Activated CD4-positive, alpha-beta T cell treated with anti-CD3 and anti-CD28 coated beads for 24 hours (primary cell): ENCODE measurements at regions not wholly inside any gene's neighbourhood (a gene's known extent, or its start where the extent isn't known, plus 50 kb on each side); places are given as distances from the start of the nearest gene placed in this dataset.

ENCODE experiments used
- DNase-seq, 2 donors: peaks; one replicate each; pipeline ENCODE4 v3.0.0-alpha.2; 2020; ENCODE audit warnings: low read depth in 2 of 2

DNA sequence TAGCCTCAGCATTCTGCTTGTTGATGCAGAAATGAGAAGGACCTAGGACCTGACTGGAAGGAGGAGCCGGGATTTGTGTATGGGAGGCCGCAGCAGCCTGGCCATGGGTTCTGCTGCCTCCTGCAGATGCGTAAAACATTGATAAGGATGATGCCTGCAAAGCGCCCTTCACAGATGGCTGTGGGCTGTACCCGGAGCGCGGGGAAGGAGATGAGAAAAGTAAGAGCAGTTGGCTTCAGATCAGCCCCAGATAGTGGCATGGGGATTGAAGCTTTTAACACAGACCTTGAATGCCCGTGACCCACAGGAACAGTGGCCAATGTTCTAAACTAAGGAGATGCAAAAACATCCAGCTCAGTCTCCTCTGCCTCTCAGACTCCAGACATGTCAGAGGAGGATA is 136.4 kb upstream of the KCNG1 start:
- DNase-seq, result no peak

DNA sequence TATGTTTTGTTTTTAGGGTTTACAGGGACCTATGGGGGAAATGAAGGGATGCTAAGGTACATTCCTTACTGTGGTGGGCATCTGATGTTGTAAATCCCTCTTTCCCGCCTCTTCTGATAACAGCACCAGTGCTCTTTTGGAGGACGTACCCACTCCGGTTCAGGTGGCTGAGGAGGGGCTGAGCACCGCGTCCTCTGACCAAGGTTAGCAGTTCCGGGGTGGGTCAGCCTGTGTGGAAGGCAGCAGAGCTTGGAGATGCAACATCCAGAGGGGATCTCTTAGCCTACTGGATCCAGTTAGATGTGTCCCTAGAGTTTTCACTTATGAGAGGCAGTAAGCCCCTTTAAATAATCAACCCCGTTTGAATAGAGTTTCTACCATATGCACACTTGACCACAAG is 135.3 kb upstream of the KCNG1 start:
- DNase-seq, result no peak

DNA sequence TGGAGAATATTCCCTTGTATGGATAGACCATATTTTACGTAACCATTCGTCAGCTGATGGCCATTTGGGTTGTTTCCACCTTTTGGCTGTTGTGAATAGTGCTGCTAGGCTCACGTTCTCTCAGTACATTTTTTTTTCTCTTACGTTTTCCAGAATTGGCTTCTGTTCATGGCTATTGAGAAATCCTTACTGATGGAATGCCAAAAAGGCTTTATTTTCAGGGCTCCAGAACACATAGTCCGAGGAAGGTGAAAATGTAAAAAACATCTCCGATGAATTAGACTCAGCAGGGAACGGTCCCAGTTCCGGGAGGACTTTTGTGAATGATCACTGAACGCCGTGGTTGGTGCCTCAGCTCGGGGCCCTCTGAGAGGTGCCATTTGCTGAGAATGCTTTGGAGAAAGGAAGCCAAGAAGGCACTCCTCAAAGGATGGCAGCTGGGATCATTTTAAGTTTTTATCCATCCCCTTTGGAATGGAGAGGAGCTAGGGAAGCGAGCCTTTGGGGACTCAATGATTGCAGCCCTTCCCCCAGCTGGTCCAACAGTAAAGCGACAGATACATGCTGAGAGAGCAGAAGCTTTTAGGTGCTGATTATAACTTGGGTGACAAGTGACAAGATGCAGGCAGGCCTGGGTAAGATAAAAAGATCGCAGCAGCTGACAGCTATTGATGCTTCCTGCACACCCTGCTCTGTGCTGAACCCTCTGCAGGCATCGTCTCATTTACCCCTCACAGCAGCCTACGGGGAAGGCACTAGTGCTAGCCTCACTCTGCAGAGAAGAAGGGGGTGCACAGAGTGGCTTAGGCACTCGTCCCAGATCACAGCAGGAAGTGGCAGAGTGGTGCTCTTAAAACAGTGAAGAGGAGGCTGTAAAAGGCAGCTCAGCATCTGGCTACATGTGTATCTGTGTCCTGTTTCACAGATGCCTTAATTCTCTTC is 133.4 kb upstream of the KCNG1 start:
- DNase-seq, result no peak

DNA sequence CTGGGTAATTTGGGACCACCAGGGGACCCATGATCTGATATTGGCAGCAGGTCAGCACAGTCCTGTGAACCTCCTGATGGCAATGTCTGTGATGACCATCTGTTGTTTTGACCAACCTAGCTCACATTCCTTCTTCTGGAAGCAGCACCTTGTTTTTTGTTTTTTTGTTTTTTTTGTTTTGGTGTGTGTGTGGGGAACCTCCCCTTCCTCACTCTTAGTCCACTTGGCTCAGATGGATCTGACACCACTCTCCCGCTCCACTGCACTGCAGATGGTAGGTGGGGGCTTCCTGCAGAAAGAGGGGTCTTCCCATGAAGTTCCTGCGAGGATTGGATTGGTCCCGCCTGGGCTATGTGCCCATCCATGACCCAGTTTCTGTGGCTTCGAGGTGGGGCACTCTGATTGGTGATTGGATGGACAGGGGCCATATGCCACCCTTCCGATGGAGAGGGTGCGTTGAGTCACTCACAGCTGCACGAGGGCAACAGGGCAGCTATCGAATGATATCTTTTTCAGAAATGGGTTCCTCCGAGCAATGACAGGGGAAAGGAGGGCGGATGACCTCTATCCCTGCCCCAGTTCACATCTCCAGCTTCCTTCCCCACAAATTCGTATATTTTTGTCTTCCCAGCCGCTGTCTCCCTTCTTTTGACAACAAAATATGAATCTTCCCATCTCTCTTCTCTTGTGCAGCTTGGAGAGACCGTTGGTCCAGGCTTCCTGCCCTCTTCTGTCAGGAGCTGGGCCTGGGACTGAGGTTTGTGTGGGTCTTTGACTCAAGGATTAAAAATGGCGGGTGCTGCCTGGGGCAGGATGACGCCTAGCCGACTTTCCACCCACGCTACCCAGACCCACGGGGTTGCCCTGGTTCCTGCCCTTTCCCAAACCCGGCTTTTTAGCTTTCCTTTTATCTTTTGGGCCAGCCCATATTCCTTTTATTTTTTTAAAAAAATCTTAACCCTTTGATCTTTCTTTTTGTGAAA is 132.1 kb upstream of the KCNG1 start:
- no peak for DNase-seq

DNA sequence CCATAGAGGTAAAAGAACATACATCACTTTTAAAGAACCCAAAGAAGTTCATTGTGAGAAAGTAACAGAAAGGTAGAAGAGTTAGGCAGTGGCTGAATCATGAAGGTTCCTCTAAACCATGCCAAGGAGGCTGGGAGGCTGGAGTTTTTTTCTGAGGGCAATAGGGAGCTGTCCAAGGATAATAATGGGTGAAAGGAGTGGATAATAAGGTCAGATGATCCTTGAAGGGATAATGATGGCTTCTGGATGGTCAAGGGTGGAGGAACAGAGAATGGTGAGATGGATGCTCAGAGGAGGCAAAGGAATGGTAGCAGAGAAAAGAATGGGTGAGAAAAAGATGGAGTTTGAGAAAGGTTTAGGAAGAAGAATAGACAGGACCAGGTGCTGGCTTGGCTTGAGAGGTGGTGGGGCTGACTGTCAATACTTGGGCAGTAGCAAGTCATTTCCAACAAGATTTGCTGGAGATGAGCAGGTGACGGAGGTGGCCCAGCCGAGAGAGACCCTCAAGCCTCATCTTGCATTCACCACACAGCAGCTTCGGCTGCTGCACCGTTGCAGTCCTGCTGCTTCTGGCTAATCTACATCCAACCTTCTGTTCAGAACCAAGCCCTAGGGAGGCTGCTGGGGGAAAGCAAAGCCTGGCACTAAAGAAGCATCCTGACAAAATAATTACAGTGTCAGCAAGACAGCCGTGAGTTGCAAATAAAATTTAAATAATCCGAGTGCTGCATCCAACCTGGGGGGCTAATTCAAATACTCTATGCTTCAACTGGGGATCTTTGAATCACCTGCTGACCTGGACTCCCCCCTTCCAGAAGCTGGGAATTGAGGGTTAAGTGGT is 131.2 kb upstream of the KCNG1 start:
- no peak for DNase-seq

DNA sequence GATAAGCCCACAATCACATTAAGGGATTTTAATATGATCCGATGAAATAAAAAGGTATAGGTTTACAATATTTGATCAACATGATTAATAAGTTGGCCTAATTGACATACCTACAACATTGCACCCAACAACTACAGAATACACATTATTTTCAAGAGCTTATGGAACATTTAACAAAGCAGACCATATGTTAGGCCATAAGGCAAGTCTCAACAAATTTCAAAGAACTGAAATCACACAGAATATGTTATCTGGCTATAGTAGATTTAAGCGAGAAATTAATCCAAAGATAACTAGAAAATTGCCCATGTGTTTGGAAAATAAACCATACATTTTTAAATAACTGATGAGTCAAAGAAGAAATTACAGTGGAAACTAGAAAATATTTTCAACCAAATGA is 126.0 kb upstream of the KCNG1 start:
- no peak for DNase-seq

DNA sequence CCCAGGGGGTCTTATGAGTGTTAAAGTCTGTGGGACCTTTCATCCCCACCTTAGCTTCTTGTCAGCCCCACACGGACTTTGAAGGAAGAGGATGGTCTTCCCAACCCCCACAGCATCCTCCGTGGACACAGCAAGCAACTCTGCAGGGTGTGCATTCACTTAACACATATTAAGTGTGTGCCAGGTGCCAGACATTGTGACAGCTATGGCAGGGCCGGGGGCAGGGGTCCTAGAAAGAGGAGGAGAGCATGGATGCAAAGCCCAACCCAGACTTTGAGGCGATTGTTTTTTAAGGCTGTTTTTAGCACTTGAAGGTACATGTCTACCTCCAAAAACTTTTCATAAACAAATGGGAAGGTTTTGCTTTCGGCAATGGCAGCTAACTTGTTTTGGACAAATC is 121.6 kb upstream of the KCNG1 start:
- DNase-seq, result no peak

DNA sequence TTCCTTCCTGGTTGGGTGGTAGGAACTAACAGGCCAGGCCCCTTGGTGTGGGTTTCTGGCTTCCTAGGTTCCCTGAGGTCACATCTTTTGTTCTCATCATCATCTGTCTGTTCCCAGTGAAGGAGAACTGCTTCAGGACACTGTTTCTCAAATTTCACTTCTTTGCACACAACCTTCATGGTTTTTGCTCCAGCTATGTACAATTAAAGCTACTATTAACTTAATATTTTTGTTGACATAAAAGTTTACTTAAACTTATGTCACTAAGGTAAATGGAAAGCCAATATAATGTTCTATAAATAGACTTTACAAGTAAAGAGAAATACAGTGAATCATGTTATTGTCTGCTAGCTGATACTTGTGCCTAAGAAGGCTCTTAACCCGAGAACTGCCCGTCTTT is 120.7 kb upstream of the KCNG1 start:
- no peak for DNase-seq

DNA sequence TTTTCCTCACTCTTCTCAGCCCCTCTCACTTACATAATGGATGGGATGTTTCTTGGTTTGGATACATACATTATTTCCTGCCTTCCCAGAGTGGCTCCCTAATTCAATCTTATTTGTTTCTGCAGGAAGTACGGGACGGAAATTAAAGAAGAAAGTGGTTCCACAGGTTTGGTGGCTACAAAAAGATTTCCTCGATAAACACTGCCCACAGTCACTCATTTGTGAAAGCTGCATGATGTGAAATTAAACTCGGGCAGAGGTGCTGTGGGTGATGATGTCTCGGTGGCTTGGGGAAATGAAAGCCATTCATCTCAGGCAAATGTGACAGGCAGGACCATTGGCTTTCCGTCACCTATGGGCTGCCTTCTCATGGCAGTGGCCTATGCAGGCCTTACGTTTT is 119.5 kb upstream of the KCNG1 start:
- DNase-seq, result no peak

DNA sequence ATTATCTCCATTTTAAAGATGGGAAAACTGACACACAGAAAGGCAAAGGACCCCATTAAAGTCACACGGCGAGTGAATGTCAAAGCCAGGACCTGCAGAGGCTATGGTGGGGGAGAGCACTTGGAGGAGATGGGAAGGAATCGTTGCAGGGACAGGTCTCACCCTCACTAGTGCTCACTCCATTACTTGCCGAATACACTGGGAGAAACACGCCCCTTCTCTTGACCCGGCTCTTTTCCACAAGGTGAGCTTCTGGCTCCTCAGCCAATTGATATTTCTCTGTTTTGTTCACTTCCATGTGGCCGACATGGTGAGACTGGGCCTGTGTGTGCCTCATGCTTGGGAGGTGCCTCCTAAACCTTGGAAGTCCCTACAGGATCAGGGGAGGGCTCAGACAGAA is 117.8 kb upstream of the KCNG1 start:
- DNase-seq, result no peak

DNA sequence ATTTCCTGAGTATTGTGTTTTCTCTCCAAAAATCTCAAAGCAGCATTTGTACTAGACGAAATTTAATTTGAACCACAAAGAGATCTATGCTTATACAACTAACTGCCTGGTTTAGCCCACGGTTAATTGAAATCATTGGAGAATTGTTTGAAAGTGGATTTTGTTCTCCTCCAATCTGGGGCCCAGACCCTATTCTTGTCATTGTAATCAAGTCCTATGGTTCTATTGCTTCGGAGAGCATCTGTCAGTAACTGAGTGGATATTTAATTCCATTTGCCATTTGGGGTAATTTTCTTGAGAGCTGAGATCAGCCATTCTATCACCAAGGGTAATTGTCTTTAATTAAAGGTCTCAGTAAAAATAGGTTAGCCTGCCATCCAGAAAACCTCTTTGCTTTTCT is 117.0 kb upstream of the KCNG1 start:
- no peak for DNase-seq

DNA sequence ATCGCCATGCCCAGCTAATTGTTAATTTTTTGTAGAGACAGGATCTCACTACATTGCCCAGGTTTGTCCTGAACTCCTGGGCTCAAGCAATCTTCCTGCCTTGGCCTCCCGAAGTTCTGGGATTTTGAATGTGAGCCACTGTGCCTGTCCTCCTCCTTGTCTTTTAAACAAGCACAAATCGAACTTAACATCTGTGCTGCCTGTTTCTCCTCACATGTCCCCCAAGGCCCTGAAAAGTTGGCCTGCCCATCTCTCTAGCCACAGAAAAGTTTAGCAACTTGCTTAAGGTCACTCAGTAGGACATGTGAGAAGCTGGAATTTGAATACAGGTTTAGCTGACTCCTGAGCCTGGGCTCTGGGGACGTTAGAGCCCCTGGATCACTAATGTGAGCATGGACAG is 115.7 kb upstream of the KCNG1 start:
- no peak for DNase-seq

DNA sequence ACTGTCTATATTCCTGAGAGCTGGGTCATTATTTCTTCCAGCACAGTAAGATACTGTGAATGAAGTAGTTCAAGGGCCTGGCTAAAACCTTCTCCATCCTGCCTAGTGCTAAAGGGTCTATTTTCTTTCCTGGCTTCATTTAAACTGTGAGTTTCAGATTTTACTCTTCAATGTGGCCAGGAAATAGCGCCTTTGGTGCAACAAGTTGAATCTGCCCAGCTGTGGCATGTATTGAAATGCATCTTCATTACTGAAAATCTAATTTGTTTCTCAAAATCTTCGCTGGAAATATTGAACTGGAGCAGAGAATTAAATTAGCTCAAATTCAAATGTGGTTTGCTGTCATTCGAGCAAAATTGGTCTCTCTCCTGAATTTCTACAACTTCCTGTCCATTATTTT is 114.6 kb upstream of the KCNG1 start:
- no peak for DNase-seq

DNA sequence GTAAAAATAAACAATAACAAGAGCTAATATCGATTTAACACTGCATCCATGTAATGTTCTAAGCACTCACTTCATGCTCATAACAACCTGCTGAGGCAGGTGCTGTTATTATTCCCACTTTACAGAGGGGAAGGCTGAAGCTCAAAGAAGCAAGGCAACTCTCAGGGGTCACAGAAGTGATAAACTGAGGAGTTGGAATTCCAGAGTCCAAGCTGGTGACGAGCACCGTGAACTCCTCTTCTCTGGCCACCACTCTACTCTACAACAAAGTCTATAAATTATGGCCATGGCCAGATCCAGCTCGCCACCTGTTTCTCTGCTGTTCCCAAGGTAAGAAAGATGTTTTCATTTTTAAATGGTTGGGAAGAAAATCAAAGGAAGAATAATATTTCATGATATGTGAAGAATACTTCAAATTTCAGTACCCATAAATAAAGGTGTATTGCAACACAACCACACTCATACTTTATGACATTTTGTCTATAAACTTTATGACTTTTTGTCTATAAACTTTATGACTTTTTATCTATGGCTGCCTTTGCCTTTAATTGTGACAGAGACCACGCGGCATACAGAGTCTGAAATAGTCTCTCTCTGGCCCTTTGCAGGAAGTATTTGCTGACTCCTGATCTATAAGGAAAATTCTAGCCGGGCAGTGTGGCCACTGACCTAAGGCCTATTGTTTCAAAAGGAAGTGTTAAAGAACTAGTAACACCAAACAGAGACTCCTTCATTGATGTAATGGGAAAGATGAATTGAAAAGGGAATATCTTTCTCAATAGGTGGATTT is 113.2 kb upstream of the KCNG1 start:
- no peak for DNase-seq

DNA sequence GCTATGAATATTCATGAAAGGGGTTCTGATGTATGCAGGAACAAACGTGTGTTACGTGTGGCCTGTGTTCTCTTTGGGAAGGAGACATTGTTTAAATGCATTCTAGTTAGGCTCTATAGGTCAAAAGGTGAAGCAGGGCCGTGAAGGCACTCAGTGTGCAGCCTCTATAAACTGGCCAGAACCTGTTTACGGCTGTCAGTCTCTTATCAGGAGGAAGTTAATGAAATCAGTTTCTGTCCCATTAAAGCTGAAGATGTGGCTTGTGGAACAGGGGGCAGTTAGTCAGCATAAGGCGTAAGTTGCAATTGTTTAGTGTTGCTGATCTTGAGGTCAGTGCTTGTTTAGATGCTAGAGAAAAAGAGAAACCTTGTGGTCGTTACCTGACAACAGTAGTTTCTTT is 111.5 kb upstream of the KCNG1 start:
- no peak for DNase-seq

DNA sequence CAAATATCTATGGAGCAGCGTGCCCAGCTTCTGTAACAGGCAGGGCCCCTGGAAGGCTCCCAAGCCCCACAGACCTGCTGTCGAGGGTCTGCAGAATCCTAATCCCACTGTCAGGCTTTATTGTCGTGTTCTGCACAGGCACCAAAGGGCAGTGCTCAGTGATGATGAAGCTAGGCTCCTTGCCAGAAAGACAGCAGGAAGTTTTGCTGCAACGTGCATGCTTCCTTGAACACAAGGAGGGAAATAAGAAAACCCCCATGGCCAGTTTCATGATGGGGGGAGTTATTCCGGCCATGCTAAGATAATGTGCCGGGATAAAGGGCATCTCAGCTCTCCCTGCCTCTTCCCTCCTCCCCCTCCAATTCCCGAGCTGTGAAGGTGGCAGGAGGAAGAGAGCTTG is 109.4 kb upstream of the KCNG1 start:
- no peak for DNase-seq

DNA sequence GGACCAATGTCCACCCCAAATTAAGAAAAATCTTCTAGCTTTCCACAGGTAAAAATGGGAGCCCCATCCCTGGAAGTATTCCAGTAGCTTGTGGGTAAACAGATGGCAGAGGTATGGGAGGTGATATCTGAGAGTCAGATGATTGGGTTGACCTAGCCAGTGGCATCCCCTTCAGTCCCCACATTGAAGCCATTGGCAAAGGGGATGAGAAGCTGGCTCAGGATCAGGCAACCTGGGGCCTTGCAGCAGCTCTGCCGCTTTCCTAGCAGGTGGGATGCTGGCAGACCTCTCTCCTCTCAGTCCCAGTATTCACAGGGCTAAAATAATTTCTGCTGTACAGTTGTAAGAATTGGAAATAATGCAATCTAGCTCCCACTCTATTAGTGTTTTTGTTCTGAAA is 108.9 kb upstream of the KCNG1 start:
- no peak for DNase-seq

DNA sequence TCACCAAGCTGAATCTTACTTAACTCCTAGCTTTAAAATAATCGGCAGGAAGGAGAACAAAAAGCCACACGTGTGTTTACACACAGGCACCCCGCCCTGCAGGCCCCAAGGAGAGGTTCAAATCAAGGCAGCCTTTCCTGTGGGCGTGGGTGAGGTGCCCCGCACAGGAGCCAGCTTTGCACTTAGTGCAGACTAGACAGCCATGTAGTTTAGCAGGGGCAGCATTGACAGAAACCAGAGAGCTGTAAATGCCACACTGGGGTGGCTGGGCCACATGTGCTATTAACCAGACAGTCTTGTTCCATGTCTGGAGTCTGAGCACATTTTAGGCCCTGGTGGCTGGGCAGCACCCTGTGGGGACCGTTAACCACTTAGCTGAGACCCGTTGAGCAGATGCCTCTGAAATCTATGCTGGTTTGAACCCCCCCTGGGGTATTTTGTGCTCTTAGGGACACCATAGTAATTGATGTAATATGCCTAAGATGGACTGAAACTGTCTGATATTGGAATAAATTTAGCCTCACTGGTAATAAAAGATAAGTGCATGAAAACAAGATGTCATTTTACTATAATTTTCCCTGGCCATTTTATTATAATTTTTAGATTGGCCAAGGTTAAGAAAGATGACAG is 106.4 kb upstream of the KCNG1 start:
- no peak for DNase-seq

DNA sequence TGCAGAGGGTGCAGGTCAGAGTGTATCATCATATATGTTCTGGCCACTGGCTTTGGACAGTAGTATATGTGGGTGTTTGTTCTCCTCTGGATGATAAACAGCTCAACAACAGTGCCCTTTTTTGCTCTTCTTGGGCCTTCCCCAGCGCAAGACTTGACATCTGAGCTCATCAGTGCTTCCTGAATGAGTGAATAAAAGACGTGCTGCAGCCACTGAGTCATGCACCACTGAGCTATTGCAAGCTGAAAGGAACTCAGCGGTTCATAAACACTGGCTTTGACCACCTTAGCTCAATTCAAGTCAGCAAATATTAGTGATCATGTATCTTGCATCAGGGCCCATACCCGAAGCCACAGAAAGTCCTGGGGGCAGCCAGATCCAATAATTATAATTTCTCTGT is 105.3 kb upstream of the KCNG1 start:
- no peak for DNase-seq

DNA sequence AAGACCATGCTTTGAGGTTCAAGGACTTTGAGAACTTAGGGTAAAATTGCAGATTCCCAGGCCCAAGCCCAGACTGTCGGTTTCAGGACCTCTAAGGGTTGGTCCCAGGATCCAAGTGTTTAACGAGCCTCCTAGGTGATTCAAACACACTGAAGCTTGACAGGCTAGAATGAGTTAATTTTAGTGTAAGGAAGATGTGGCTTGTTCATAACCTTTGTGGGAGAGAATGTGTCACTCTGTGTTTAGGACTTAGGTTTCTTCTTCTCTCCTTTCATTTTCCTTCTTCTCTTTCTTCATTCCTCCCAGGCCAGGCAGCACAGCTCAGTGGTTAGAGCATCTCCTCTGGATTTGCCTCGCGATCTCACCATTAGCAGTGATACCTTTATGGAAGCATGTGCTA is 104.8 kb upstream of the KCNG1 start:
- DNase-seq, result no peak

DNA sequence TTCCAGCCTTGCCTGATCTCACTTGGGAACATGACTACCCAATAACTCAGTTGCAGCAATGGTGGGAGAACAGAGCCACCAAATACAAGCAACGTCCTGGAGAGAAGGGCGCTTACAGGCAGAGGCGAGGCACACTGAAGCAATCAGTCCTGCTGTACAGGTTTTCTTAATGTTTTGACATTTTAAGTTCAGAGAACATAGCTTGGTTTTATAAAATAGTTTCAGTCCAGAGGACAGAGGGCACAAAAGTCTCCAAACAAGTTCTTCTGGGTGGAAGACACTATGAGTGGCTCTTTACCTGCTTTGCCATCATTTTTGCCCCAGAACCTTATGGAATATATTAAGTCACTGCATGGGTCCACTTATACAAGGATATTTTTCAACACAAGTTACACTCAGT is 103.4 kb upstream of the KCNG1 start:
- no peak for DNase-seq
